AG04450 (cell line): ENCODE measurements at regions not wholly inside any gene's neighbourhood (a gene's known extent, or its start where the extent isn't known, plus 50 kb on each side); places are given as distances from the start of the nearest gene placed in this dataset.
"Not testable (repeated sequence)": the region's sequence is repeated elsewhere in the genome, so short reads cannot be mapped to it uniquely, and the experiment has no call there.

Source experiments
- CTCF ChIA-PET: fragments of 300-600, 350-600 bp; formaldehyde crosslinking; extraction: SDS; loops from one replicate; lab custom pipeline; 2022; ENCODE audit warnings: antibody characterized with exemption, inconsistent platforms; lab: Charles Lee
- POLR2A ChIA-PET: fragments of 350-600 bp; formaldehyde crosslinking; extraction: SDS; loops from one replicate; lab custom pipeline; 2021; ENCODE audit warnings: antibody characterized with exemption, inconsistent platforms; lab: Yijun Ruan, JAX
- DNase-seq: peaks from one replicate; pipeline ENCODE4 v3.0.0-alpha.2; 2011; ENCODE audit warnings: low read depth, low spot score
- H3K27ac ChIP-seq: one replicate; pipeline ENCODE4 v1.5.1; 2012; ENCODE audit warnings: low read depth, low read length, control low read depth
- H3K27me3 ChIP-seq: one replicate; pipeline ENCODE4 v1.6.0; 2012; ENCODE audit warnings: low read length; ENCODE audit not compliant: control insufficient read depth, insufficient read depth
- H3K4me3 ChIP-seq: 2 replicates; pipeline ENCODE4 v1.5.1; 2011; ENCODE audit warnings: mild to moderate bottlenecking, low read depth, low read length, control low read depth
- H3K9me3 ChIP-seq: 2 replicates; pipeline ENCODE4 v1.5.1; 2012; ENCODE audit warnings: low read length; ENCODE audit not compliant: control insufficient read depth, insufficient read depth
- TF ChIP-seq, protein P1 (sequence below): IDR thresholded peaks from 2 replicates; pipeline ENCODE4 v1.5.1; 2011; ENCODE audit warnings: low read depth, low read length, control low read depth, inconsistent platforms

DNA sequence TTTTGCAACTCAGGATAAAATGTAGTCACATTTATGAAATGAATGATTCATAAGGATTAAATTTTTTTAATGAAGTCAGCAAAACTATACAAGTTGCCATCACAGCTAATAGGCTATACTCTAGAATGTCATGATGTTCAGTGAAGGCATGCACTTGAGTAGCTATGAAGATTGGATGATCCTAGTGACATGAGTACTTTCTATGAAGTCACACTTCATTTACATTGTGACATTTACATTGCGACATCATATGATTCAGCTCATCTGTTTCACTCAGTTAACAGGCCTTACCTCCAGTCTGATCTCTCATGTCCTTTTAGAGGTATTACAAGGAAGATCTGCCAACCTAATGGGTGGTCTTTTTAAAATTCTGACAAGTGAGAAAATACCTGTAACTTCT is 82.7 kb upstream of the FGF13 start:
- ChIA-PET CTCF (no interaction called here), POLR2A (no interaction called here)
- TF ChIP-seq, protein P1, sequence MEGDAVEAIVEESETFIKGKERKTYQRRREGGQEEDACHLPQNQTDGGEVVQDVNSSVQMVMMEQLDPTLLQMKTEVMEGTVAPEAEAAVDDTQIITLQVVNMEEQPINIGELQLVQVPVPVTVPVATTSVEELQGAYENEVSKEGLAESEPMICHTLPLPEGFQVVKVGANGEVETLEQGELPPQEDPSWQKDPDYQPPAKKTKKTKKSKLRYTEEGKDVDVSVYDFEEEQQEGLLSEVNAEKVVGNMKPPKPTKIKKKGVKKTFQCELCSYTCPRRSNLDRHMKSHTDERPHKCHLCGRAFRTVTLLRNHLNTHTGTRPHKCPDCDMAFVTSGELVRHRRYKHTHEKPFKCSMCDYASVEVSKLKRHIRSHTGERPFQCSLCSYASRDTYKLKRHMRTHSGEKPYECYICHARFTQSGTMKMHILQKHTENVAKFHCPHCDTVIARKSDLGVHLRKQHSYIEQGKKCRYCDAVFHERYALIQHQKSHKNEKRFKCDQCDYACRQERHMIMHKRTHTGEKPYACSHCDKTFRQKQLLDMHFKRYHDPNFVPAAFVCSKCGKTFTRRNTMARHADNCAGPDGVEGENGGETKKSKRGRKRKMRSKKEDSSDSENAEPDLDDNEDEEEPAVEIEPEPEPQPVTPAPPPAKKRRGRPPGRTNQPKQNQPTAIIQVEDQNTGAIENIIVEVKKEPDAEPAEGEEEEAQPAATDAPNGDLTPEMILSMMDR = no peak
- no peaks in the 10 kb centered on the region; the same call in 1 of the 2 replicates for H3K9me3 ChIP-seq
- H3K27ac ChIP-seq = no peak overlapping the region
- DNase-seq = no peak
- H3K4me3 ChIP-seq = no peak overlapping the region
- no peaks in the 10 kb centered on the region for H3K27me3 ChIP-seq

DNA sequence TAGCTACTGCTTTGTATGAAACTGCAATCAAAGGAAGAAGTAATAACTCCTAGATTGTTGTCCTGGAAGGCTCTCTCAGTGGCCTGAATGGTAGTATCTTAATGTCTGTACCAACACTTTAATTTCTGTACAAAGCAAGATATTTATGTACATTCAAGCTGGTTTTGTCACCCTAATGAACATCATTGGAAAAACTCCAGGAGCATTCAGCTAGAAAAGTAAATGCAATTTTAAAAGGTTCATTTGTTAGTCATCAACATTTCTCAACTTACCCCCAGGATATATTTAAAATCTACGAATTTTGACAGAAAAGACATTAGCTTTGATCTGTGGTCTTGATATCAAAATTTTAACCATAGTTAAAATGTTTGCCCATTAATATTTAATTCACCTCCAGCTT is 80.0 kb upstream of the FGF13 start:
- Histone ChIP-seq H3K27ac (no peak overlapping the region), H3K4me3 (no peak overlapping the region), H3K9me3 (no peaks in the 10 kb centered on the region; the same call in 1 of the 2 replicates), H3K27me3 (no peaks in the 10 kb centered on the region)
- TF ChIP-seq, protein P1 = no peak
- ChIA-PET CTCF (no interaction called here), POLR2A (no interaction called here)
- no peak for DNase-seq

GRCh38 chrX:138788771-138789170 is 77.3 kb upstream of the FGF13 start:
- TF ChIP-seq, protein P1 = no peak
- ChIA-PET POLR2A (no interaction called here), CTCF (interaction anchor here (0.6 kb wide), 1 partner anchor 1044 kb away, joined by 3 read pairs; no protein-coding TSS in a partner anchor)
- no peak for DNase-seq
- no peaks in the 10 kb centered on the region; the same call in 1 of the 2 replicates for H3K9me3 ChIP-seq
- no peak overlapping the region for H3K27ac ChIP-seq
- no peaks in the 10 kb centered on the region for H3K27me3 ChIP-seq
- no peak overlapping the region for H3K4me3 ChIP-seq

- H3K27ac ChIP-seq, H3K27me3 ChIP-seq, H3K4me3 ChIP-seq, CTCF ChIA-PET, H3K9me3 ChIP-seq, POLR2A ChIA-PET, DNase-seq: not testable (repeated sequence)
Measured at GRCh38 chrX:138778576-138778909, 67.0 kb upstream of the FGF13 start.

- H3K27me3 ChIP-seq, H3K4me3 ChIP-seq, H3K9me3 ChIP-seq, POLR2A ChIA-PET, DNase-seq, CTCF ChIA-PET, H3K27ac ChIP-seq: not testable (repeated sequence)
Measured at GRCh38 chrX:138777908-138778575, 66.5 kb upstream of the FGF13 start.

DNA sequence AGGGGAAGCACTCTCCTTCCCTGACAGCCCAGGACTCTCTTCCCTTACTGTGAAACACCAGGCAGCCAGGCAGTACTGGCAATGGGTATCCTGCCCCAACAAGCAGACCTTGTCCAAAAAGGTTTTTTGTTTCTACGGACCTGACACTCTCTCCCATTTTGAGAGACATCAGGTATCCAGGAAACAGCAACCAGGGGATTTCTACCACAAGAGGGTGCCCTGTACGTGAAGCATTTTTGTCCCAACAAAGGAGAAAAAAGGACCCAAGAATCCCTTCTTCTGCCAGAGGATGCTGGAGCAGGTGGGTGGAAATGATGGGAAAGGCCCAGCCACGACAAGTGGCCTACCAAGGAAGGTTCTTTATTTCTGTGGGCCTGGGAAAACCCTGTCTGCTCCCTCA is 65.7 kb upstream of the FGF13 start:
- POLR2A ChIA-PET = no interaction called here
- Histone ChIP-seq H3K9me3 (no peaks in the 10 kb centered on the region), H3K27ac (no peak overlapping the region), H3K4me3 (no peak overlapping the region), H3K27me3 (no peaks in the 10 kb centered on the region)
- TF ChIP-seq, protein P1 = no peak
- DNase-seq = no peak
- CTCF ChIA-PET = no interaction called here
